ENCODE measurements at regions not wholly inside any gene's neighbourhood (a gene's known extent, or its start where the extent isn't known, plus 50 kb on each side); places are given as distances from the start of the nearest gene placed in this dataset.

DNA sequence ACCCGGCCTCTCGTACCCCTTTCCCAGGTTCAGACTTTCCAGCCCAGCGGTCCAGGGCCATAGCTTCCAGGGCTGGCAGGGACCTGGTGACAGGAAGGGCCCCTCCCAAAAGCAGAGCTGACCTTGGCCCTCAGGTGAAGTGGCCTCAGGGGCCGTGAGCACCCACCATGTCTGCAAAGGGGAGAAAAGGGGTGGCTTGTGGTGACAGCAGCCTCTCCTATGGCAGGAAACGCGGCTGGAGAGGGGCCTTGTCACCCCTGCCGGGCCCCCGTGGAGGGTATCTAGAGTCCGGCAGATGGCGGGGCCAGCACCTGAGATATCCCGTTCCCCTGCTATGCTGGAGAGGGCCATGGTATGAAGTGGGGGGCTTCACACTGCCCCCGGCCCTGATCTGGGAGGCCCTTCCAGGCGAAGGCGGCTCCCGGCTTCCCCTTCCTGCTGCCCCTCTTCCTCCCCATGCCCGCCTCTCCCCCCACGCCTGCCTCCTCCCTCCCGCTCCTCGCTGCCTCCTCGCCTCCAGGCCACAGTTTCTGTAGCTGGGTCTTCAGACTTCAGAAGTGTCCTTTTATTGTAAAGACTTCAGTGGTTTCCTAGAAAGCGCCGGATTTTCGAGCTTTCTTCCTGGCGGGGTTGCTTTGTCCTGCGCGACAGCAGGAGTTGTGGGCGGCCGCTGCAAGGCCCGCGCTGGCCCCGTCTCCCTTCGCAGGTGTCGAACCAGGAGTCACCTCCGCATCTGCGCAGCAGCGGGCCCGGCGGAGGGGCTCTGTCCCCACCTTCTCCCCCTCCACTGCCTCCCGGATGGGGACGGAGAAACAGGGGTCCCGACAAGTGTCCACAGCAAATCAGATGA lies 240.5 kb upstream of the MYT1L start:
- peak; percentile 3 for DNase-seq (ENCODE audit: low spot score)
- TF ChIP-seq, protein P1, sequence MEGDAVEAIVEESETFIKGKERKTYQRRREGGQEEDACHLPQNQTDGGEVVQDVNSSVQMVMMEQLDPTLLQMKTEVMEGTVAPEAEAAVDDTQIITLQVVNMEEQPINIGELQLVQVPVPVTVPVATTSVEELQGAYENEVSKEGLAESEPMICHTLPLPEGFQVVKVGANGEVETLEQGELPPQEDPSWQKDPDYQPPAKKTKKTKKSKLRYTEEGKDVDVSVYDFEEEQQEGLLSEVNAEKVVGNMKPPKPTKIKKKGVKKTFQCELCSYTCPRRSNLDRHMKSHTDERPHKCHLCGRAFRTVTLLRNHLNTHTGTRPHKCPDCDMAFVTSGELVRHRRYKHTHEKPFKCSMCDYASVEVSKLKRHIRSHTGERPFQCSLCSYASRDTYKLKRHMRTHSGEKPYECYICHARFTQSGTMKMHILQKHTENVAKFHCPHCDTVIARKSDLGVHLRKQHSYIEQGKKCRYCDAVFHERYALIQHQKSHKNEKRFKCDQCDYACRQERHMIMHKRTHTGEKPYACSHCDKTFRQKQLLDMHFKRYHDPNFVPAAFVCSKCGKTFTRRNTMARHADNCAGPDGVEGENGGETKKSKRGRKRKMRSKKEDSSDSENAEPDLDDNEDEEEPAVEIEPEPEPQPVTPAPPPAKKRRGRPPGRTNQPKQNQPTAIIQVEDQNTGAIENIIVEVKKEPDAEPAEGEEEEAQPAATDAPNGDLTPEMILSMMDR (IDR thresholded peaks at IDR 0.05; ENCODE audit: extremely low read depth, missing control alignments), result no peak

DNA sequence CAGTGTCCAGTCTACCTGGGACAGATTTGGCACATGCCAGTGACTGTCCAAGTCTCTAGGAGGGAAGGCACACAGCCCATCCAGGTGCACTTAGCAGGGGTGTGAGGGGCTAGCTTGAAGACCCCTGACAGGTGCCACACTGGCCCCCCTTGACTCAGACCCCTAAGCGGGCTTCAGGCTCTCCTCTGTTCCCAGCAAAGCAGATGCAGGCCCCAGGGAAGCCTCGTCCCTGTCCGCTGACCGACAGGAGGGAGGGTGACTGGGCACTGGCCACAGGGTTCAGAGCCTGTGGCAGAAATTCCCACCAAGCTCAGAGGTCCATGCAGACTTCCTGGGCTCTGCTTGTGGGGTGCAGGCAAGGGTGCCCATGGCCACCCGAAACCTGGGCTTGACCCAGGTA lies 239.8 kb upstream of the MYT1L start:
- DNase-seq (ENCODE audit: low spot score), result peak; percentile 5
- TF ChIP-seq, protein P1 (IDR thresholded peaks at IDR 0.05; ENCODE audit: extremely low read depth, missing control alignments), result no peak

DNA sequence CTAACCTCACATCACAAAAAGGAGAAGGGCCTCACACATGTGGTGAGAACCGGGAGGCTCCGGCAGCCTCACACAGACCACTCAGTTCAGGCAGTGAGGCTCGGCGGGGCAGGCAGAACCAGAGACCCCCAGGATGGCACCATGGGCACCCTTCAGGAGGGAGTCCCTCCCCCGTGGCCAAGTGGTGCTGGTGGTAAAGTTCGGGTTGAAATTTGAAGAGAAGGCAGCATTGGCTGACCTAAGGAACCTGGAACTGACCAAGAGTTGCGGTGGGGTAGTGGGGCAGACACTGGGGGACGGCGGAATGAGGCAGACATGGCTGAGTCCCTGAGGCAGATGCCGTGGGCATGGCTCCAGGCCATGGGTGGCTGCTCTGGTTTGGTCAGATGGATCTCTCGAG lies 239.3 kb upstream of the MYT1L start:
- TF ChIP-seq, protein P1 (IDR thresholded peaks at IDR 0.05; ENCODE audit: extremely low read depth, missing control alignments), result no peak
- DNase-seq (ENCODE audit: low spot score), result no peak

DNA sequence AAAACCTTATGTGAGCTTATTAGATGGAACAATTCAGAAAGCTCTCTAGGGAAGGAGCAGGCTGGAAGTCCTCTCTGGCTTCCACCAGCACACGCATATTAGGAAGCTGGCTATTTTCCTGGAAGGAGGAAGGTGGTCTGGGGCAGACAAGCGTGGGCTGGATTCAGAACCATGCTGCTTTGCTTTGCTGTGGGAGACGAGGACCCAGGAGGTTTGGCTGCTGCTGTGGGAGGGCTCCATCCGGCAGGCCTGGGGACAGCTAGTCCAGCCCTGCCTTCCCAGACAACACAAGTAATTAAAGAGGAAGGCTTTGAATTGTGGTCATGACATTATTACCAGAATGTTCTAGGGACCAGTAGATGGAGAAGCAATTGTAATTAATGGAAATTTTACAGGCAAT lies 238.8 kb upstream of the MYT1L start:
- no peak for DNase-seq (ENCODE audit: low spot score)
- TF ChIP-seq, protein P1 (IDR thresholded peaks at IDR 0.05; ENCODE audit: extremely low read depth, missing control alignments), result no peak

DNA sequence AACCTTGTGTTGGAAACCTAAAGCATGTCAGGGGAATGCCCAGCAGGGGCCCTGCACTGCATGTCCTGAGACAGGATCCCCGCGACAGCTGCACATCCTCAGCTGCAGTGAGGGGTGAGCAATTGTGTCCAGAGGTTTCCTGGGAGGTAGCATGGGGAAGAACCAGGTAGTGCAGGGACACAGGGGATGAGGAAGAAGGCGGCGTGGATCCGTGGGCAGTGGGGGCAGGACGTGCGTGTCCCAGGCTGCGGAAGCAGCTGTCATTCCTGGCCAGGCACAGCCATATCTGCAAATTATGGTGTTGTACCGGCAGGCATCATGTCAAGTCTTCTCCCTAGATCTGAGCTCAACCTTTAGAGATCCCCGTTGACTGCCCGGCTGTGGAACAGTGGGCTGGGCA lies 238.2 kb upstream of the MYT1L start:
- TF ChIP-seq, protein P1 (IDR thresholded peaks at IDR 0.05; ENCODE audit: extremely low read depth, missing control alignments), result no peak
- DNase-seq (ENCODE audit: low spot score), result no peak

DNA sequence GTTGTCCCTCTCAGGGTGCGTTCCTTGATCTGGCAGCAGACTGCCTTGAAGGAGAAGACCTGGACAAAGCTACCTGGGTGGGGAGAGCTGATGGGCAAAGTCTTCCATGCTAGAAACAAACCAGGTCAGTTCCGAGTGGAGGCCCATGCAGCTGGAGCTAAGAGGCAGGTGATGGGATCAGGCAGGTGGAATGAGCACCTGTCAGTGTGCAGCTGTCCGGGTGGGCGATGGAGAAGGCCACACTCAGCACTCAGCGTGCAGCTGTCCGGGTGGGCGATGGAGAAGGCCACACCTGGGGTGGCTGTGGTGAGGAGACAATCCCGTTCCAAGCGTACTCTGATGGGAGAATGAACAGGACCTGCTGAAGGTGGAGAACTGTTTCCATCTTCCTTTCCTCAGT lies 237.3 kb upstream of the MYT1L start:
- TF ChIP-seq, protein P1 (IDR thresholded peaks at IDR 0.05; ENCODE audit: extremely low read depth, missing control alignments), result no peak

DNA sequence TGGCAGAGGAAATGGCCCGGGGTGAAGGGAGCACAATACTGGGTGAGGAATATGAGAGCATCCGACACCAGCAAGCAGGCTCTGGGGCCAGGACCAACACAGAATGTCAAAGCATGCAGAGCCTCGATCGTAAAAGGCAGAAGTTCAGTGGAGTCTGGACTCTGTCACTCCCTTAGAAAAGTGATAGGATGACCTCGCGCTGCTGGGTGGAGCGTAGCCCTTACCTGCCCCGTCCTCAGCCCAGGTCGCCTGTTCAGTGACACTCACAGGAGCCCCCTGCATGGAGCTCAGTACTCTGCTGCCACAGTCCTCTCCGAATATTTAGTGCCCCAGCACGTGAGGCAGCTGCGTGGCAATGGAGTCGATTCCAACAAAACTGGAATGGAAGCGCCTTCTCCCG lies 236.7 kb upstream of the MYT1L start:
- TF ChIP-seq, protein P1 (IDR thresholded peaks at IDR 0.05; ENCODE audit: extremely low read depth, missing control alignments), result no peak
- DNase-seq (ENCODE audit: low spot score), result no peak

More for the DNA sequence above, 237.3 kb upstream of the MYT1L start:
- no peak for DNase-seq (ENCODE audit: low spot score)
